GM18867 (cell line): ENCODE measurements at regions not wholly inside any gene's neighbourhood (a gene's known extent, or its start where the extent isn't known, plus 50 kb on each side); places are given as distances from the start of the nearest gene placed in this dataset.

Source experiments
- ATAC-seq: cut with Tn5 transposase; IDR thresholded peaks from one replicate; pipeline ENCODE4 v1.9.1; 2021; ENCODE audit warnings: mild to moderate bottlenecking, moderate library complexity; ENCODE audit not compliant: unreplicated experiment

DNA sequence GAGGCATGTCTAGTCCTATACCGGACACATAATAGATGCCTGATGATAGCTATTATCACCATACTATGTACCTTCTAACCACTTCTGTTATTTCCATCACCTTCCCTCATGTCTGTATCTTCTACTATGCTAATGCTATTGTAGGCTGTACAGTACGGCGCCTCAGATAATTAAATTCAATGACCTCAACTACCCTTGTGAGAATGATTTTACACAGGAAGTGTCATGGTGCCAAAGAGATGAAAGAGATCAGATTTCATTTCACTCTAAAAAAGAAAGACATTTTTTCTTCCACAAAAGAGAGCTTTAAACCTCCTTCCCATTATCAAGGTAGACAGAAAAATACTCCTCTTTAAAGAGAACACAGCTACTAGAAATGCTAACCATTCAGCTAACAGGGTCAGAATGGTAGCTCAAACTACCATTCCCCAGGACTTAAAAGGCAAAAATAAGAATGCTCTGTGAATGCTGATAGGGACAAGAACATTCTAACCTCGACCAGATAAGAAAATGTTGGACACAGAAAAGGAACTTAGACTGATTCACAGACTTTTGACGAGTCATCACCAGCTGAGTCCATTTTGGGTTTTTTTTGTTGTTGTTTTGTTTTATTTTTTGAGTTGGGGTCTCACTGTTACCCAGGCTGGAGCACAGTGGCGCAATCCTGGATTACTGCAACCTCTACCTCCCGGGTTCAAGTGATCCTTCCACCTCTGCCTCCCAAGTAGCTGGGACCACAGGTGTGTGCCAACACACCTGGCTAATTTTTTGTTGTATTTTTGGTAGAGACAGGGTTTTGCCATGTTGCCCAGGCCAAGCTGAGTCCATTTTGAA, 99.2 kb upstream of the RAPGEF2 start:
- ATAC-seq, result no peak

DNA sequence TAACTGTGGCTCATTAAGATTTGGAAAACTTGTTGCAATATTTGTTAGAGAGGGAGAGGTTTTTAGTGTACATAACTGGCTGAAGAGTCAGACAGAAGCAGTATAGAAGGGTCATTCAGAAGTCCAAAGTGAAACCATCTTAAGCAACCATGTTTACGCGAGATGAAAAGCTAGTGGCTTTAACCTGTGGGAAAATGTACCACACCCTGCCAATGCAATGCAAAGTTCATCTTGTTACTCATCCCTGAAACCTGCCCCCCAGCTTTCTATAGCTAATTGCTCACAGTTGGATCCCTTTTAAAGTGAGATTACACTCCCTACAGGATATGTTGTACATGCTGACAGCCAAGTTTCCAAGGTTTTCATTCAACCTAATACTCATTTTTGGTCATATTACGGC, 96.7 kb upstream of the RAPGEF2 start:
- no peak for ATAC-seq

DNA sequence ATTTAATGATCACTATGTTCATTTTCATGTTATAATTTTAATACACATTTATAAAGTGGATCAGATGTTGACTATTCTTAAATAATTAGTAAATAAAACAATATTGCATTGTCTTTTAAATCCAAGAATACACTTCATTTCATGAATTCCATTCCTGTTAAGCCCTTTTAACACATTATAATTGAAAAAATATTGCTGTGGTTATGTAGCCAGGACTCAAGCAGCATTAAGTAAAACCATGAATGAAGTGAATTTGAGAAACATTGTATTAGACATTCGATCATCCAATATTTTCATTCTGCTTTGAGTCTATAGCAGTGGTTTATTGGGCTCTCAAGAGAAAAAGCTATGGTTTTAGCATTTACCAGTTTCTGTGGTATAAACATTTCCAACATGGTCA, 94.2 kb upstream of the RAPGEF2 start:
- ATAC-seq, result no peak

- no peak for ATAC-seq
Measured at GRCh38 chr4:159009521-159009920, 93.4 kb upstream of the RAPGEF2 start.

GRCh38 chr4:159010100-159010499, 92.8 kb upstream of the RAPGEF2 start:
- ATAC-seq, result no peak

DNA sequence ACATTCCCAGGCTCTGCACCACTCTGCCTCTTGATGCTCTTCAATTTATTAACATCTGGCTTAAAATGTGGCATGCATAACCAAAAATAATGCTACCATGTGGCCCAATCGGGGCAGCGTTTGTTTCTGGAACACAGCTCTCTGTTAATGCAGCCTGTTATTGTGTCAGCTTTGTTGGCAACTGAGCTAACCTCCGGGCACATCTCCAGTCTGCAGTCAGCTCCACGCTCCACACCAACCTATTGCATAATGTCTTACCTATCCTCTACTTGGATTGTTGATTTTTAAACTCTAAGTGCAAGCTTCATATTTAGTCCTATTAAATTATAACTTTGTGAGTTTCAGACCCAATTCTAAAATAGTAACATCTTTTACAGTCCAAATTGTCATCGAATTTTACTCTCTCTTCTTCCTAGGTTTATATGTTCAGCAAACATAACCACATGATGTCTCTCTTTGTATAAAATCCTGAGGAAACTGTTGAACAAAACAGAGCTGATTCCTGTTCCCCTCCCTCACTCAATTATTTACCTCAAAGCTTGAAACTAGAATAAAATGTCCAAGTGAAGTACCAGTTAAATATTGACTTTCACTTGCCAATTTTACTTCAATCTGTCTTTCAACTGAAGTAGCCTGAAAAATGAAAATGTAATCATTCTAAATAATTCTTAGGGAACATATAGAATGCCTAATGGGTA, 92.2 kb upstream of the RAPGEF2 start:
- ATAC-seq, result no peak

- no peak for ATAC-seq
Measured at GRCh38 chr4:159012381-159012780, 90.5 kb upstream of the RAPGEF2 start.

- ATAC-seq, result no peak
Measured at GRCh38 chr4:159013692-159014091, 89.2 kb upstream of the RAPGEF2 start.

- no peak for ATAC-seq
Measured at GRCh38 chr4:159014859-159015258, 88.0 kb upstream of the RAPGEF2 start.

DNA sequence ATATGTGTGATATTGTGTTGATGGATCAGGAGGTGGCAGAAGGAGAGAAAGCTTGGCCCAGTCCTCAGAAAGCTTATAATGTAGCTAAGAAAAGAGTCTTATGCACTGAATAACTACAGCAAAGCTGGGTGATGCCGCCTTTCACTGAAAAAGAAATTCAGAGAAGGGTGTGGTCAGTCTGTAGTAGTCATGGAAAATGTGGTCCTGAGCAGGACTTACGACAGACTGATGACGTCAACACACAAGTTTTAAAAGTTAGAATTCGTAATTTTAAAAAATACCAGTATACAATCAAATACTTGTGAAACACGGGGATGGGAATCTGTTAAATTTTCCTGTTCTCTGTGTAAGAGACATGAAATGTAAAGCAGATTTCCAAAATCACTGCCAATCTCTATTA, 87.0 kb upstream of the RAPGEF2 start:
- ATAC-seq, result no peak

DNA sequence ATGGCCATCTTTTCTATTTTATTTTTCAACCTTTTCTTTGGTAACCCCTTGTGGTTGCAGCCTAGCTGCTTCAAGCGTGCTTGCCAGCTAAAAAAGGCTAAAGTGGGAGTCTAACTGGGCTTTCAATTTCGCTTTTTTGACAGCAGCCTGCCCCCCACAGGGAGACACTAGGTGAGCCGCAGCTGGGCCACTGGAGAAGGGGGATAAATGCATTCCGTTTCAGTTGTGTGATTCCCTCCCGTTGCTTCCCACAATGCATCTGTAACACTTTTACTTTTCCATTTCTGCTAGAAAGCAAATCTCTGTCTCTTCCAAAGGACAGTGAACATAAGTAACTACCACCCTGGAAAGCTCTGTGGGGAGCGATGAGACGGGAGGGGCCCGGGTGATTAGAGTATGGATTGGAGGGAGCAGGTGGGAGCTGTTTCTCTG, 86.3 kb upstream of the RAPGEF2 start:
- ATAC-seq, result peak; percentile 59

- peak; percentile 42 for ATAC-seq
Measured at GRCh38 chr4:159017323-159018026, 85.4 kb upstream of the RAPGEF2 start.

DNA sequence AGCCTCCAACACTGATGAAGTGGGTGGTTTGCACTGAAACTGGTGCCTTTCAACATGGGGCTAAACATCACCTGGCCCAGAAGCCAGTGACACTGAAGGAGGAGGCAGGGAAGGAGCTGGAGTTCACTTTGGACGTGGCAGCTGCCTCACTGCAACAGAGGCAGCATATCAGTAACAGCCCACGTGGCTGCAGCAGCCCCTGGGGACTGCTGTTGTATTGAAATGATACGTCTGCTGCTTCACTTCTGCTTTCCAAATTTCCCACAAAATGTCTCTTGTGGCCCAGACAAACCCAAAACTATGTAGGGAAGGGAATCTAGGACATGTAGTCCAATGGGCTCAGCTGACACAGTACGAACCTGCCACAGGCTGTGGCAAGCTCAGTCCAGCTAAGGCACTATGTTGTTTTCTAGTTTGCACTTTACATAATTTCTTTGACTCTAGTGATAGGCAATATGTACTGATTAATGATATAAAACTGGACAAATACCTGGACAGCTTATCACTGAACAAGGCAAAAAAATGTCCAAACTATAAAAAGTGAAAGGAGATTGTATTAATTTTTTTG, 84.7 kb upstream of the RAPGEF2 start:
- ATAC-seq, result peak; percentile 91

GRCh38 chr4:159019356-159019755, 83.5 kb upstream of the RAPGEF2 start:
- no peak for ATAC-seq

GRCh38 chr4:159021597-159022385, 81.1 kb upstream of the RAPGEF2 start:
- no peak for ATAC-seq

DNA sequence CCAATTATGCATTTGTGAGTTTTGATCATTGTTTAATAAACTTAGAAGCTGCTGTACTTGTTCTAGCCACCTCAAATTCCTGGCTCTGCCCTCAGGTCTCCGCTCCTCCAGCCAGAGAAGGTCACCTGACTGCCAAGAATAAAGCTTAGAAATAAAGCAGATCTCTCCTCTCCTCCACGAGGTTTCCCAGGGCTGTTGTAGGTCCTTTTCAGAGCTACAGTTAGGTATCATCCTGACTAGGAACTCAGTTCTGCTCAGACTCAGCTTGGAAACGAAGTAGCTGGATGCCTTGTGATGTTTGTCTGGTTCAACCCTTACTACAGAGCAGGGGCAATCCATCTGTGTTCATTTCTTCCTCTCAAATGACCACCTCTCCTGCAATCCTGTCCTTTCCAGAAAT, 79.1 kb upstream of the RAPGEF2 start:
- no peak for ATAC-seq

- no peak for ATAC-seq
Measured at GRCh38 chr4:159024266-159024665, 78.6 kb upstream of the RAPGEF2 start.

DNA sequence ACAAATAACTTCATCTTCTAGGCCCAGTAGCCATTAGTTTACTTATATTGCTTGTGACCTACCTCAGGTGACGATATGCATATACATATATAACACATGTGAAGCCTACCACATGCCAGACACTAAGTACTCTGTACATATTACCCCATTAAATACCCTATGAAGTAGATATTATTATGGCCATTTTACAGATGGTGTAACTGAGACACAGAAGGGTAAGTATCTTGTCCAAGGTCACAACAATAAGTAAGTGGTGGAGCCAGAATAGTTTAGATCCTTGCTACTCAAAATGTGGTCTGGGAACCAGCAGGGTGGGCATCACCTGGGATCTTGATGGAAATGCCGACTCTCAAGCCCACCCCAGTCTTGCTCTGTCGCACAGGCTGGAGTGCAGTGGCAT, 78.1 kb upstream of the RAPGEF2 start:
- no peak for ATAC-seq

DNA sequence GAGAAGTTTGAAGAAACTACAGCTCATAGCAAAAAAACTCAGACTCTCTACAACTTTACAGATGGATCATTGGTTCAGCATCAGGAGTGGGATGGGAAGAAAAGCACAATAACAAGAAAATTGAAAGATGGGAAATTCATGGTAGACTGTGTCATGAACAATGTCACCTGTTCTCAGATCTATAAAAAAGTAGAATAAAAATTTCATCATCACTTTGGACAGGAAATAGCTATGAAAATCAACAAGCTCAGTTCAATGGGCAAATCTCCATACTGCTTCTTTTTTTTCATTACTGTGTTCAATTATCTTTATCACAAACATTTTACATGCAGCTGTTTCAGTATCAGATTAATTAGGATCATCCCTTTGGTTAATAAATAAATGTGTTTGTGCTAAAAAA, 76.5 kb upstream of the RAPGEF2 start:
- no peak for ATAC-seq

GRCh38 chr4:159027535-159027934, 75.3 kb upstream of the RAPGEF2 start:
- ATAC-seq, result peak; percentile 75

GRCh38 chr4:159029481-159029880, 73.4 kb upstream of the RAPGEF2 start:
- ATAC-seq, result no peak
